H9 (cell line): ENCODE measurements at regions not wholly inside any gene's neighbourhood (a gene's known extent, or its start where the extent isn't known, plus 50 kb on each side); places are given as distances from the start of the nearest gene placed in this dataset.

Experiments used
- DNase-seq: peaks from one replicate; pipeline ENCODE4 v3.0.0-alpha.2; 2017
- H2AFZ ChIP-seq: one replicate; pipeline ENCODE4 v1.6.1; 2013; ENCODE audit warnings: mild to moderate bottlenecking, low read length, control low read depth, moderate library complexity
- H2AK5ac ChIP-seq: 2 replicates; pipeline ENCODE4 v1.6.1; 2013; ENCODE audit warnings: low read length, control low read depth, mixed read lengths; ENCODE audit not compliant: insufficient read length
- H2BK120ac ChIP-seq: one replicate; pipeline ENCODE4 v1.6.1; 2013; ENCODE audit warnings: low read depth, mild to moderate bottlenecking, low read length, control low read depth, inconsistent platforms; ENCODE audit not compliant: poor library complexity, severe bottlenecking
- H2BK12ac ChIP-seq: 2 replicates; pipeline ENCODE4 v1.6.1; 2013; ENCODE audit warnings: low read length, control low read depth, mixed read lengths, low read depth; ENCODE audit not compliant: insufficient read length
- H2BK15ac ChIP-seq: 2 replicates; pipeline ENCODE4 v1.6.1; 2013; ENCODE audit warnings: low read depth, low read length, control low read depth
- H2BK20ac ChIP-seq: one replicate; pipeline ENCODE4 v1.6.1; 2013; ENCODE audit warnings: low read depth, mild to moderate bottlenecking, low read length, control low read depth, inconsistent platforms; ENCODE audit not compliant: poor library complexity, severe bottlenecking
- H2BK5ac ChIP-seq: 2 replicates; pipeline ENCODE4 v1.6.1; 2013; ENCODE audit warnings: low read length, control low read depth, mixed read lengths; ENCODE audit not compliant: insufficient read length
- H3K14ac ChIP-seq: 2 replicates; pipeline ENCODE4 v1.6.1; 2013; ENCODE audit warnings: low read length, control low read depth; ENCODE audit not compliant: insufficient read depth
- H3K18ac ChIP-seq: 2 replicates; pipeline ENCODE4 v1.6.1; 2013; ENCODE audit warnings: low read depth, mild to moderate bottlenecking, mixed read lengths, low read length, control low read depth; ENCODE audit not compliant: insufficient read length
- H3K23ac ChIP-seq: 2 replicates; pipeline ENCODE4 v1.6.1; 2013; ENCODE audit warnings: low read length, control low read depth, mixed read lengths, low read depth; ENCODE audit not compliant: insufficient read length
- H3K23me2 ChIP-seq: 2 replicates; pipeline ENCODE4 v1.6.1; 2013; ENCODE audit warnings: low read depth, mild to moderate bottlenecking, mixed read lengths, low read length, control low read depth; ENCODE audit not compliant: insufficient read length, poor library complexity, severe bottlenecking
- H3K27ac ChIP-seq: 2 replicates; pipeline ENCODE4 v1.5.1; 2013; ENCODE audit warnings: low read length, control low read depth, mixed read lengths, low read depth; ENCODE audit not compliant: insufficient read length
- H3K27me3 ChIP-seq: 2 replicates; pipeline ENCODE4 v1.6.1; 2013; ENCODE audit warnings: low read length, control low read depth, inconsistent platforms; ENCODE audit not compliant: insufficient read depth
- H3K4ac ChIP-seq: 2 replicates; pipeline ENCODE4 v1.6.1; 2013; ENCODE audit warnings: low read depth, mild to moderate bottlenecking, control low read depth, inconsistent platforms, low read length, moderate library complexity
- H3K4me1 ChIP-seq: 2 replicates; pipeline ENCODE4 v1.6.1; 2013; ENCODE audit warnings: low read length, control low read depth, inconsistent platforms; ENCODE audit not compliant: insufficient read depth
- H3K4me2 ChIP-seq: 2 replicates; pipeline ENCODE4 v1.6.1; 2013; ENCODE audit warnings: low read length, control low read depth, mixed read lengths; ENCODE audit not compliant: insufficient read length, insufficient read depth
- H3K56ac ChIP-seq: 2 replicates; pipeline ENCODE4 v1.6.1; 2013; ENCODE audit warnings: low read depth, mild to moderate bottlenecking, mixed read lengths, low read length, control low read depth; ENCODE audit not compliant: insufficient read length
- H3K79me1 ChIP-seq: 2 replicates; pipeline ENCODE4 v1.6.1; 2013; ENCODE audit warnings: low read depth, mild to moderate bottlenecking, moderate library complexity, low read length, control low read depth, inconsistent platforms; ENCODE audit not compliant: insufficient read depth, poor library complexity, severe bottlenecking
- H3K79me2 ChIP-seq: 2 replicates; pipeline ENCODE4 v1.6.1; 2013; ENCODE audit warnings: low read length, control low read depth, inconsistent platforms; ENCODE audit not compliant: insufficient read depth
- H3K9ac ChIP-seq: 2 replicates; pipeline ENCODE4 v1.6.1; 2013; ENCODE audit warnings: low read length, control low read depth, mixed read lengths; ENCODE audit not compliant: insufficient read length; ENCODE audit errors: extremely low read depth
- H3K9me3 ChIP-seq: one replicate; pipeline ENCODE4 v1.6.1; 2013; ENCODE audit warnings: low read depth, low read length, inconsistent platforms; ENCODE audit not compliant: control insufficient read depth
- H3T11ph ChIP-seq: one replicate; pipeline ENCODE4 v1.6.1; 2013; ENCODE audit warnings: mild to moderate bottlenecking, low read length, control low read depth, inconsistent platforms
- H4K20me1 ChIP-seq: one replicate; pipeline ENCODE4 v1.6.1; 2013; ENCODE audit not compliant: control insufficient read depth, insufficient read length, insufficient read depth
- H4K5ac ChIP-seq: 2 replicates; pipeline ENCODE4 v1.6.1; 2013; ENCODE audit warnings: low read depth, mild to moderate bottlenecking, mixed read lengths, low read length, control low read depth; ENCODE audit not compliant: insufficient read length
- H4K8ac ChIP-seq: replicated peaks from 2 replicates; pipeline ENCODE4 v1.6.1; 2013; ENCODE audit warnings: low read length, control low read depth, mixed read lengths, low read depth; ENCODE audit not compliant: insufficient read length
- H4K91ac ChIP-seq: 2 replicates; pipeline ENCODE4 v1.6.1; 2013; ENCODE audit warnings: low read depth, mild to moderate bottlenecking, moderate library complexity, mixed read lengths, low read length, control low read depth; ENCODE audit not compliant: insufficient read length
- H3K27ac Mint-ChIP-seq, 3 experiments: 2 replicates in 2 of 3; 3 replicates in 1 of 3; pipeline ENCODE4 v1.8.0; 2020 to 2021; ENCODE audit warnings: mixed read lengths in 3 of 3, mild to moderate bottlenecking in 1 of 3, moderate library complexity in 1 of 3
- H3K27me3 Mint-ChIP-seq: 2 replicates; pipeline ENCODE4 v1.8.0; 2021; ENCODE audit warnings: low read depth, mild to moderate bottlenecking, moderate library complexity, mixed read lengths
- H3K36me3 Mint-ChIP-seq, 3 experiments: 2 replicates in 2 of 3; 3 replicates in 1 of 3; pipeline ENCODE4 v1.8.0; 2020 to 2021; ENCODE audit warnings: low read depth in 3 of 3, mixed read lengths in 3 of 3; ENCODE audit not compliant: insufficient read depth in 1 of 3
- H3K4me1 Mint-ChIP-seq, 2 experiments: 2 replicates each; pipeline ENCODE4 v1.8.0; 2020; ENCODE audit warnings: mixed read lengths in 2 of 2
- H3K4me3 Mint-ChIP-seq, 2 experiments: 2 replicates in 1 of 2; 3 replicates in 1 of 2; pipeline ENCODE4 v1.8.0; 2020 to 2021; ENCODE audit warnings: mild to moderate bottlenecking in 2 of 2, mixed read lengths in 2 of 2, moderate library complexity in 1 of 2
- H3K9me3 Mint-ChIP-seq, 2 experiments: 2 replicates in 1 of 2; 3 replicates in 1 of 2; pipeline ENCODE4 v1.8.0; 2020; ENCODE audit warnings: mild to moderate bottlenecking in 2 of 2, mixed read lengths in 2 of 2, moderate library complexity in 1 of 2
- WGBS: extraction: QIAGEN DNeasy Blood & Tissue Kit; methylation state at CpG from one replicate; pipeline ENCODE4 v1.1.7; 2013; ENCODE audit warnings: missing lambda C conversion rate, low lambda C conversion rate, mixed read lengths; ENCODE audit not compliant: insufficient read length; ENCODE audit errors: extremely low coverage; 5-methylcytosine and 5-hydroxymethylcytosine counted together
- TF ChIP-seq, protein P1 (sequence below): fragments of 200-600 bp; sonication (generic); conservative IDR thresholded peaks from 3 replicates; pipeline ENCODE4 v1.8.0; 2021; ENCODE audit warnings: antibody characterized with exemption, mild to moderate bottlenecking

DNA sequence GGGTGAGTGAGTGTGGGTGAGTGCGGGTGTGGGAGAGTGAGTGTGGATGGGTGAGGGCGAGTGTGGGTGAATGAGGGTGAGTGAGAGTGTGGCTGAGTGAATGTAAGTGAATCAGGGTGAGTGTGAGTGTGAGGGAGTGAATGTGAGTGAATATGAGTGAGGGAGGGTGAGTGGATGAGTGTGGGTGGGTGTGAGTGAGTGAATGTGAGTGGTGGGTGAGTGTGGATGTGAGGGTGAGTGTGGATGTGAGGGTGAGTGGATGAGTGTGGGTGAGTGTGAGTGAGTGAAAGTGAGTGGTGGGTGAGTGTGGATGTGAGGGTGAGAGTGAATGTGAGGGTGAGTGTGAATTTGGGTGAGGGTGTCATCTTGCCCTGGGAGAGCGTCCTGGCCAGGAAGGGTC, 67.5 kb downstream of the TRIML1 start:
- no peaks in the 10 kb centered on the region for H3K79me2 ChIP-seq
- H2BK15ac ChIP-seq = no peak overlapping the region
- no peak overlapping the region for H4K5ac ChIP-seq
- TF ChIP-seq, protein P1, sequence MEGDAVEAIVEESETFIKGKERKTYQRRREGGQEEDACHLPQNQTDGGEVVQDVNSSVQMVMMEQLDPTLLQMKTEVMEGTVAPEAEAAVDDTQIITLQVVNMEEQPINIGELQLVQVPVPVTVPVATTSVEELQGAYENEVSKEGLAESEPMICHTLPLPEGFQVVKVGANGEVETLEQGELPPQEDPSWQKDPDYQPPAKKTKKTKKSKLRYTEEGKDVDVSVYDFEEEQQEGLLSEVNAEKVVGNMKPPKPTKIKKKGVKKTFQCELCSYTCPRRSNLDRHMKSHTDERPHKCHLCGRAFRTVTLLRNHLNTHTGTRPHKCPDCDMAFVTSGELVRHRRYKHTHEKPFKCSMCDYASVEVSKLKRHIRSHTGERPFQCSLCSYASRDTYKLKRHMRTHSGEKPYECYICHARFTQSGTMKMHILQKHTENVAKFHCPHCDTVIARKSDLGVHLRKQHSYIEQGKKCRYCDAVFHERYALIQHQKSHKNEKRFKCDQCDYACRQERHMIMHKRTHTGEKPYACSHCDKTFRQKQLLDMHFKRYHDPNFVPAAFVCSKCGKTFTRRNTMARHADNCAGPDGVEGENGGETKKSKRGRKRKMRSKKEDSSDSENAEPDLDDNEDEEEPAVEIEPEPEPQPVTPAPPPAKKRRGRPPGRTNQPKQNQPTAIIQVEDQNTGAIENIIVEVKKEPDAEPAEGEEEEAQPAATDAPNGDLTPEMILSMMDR = no peak
- Mint-ChIP-seq H3K27me3 (no peaks in the 10 kb centered on the region), H3K36me3 (no peaks in the 10 kb centered on the region), H3K27ac (no peak overlapping the region), H3K4me1 (no peaks in the 10 kb centered on the region; a peak in 2 of 4 replicates), H3K9me3 (no peaks in the 10 kb centered on the region), H3K4me3 (no peak overlapping the region)
- no peak overlapping the region for H3K9ac ChIP-seq
- no peak overlapping the region for H3K23ac ChIP-seq
- no peak for DNase-seq
- no peak overlapping the region for H3K18ac ChIP-seq
- no peak overlapping the region for H3K56ac ChIP-seq
- H4K91ac ChIP-seq = no peak overlapping the region
- no peaks in the 10 kb centered on the region for H3K79me1 ChIP-seq
- H2BK5ac ChIP-seq = no peak overlapping the region
- 100% methylated on average over 2 of the region's 3 CpGs for WGBS
- no peak overlapping the region for H3K14ac ChIP-seq
- H3K4me1 ChIP-seq = no peaks in the 10 kb centered on the region; the same call in 1 of the 2 replicates
- no peaks in the 10 kb centered on the region for H4K20me1 ChIP-seq
- no peak overlapping the region for H2AFZ ChIP-seq
- H2BK120ac ChIP-seq = no peak overlapping the region
- no peak overlapping the region for H3K4ac ChIP-seq
- H3K4me2 ChIP-seq = no peak overlapping the region
- H2BK20ac ChIP-seq = no peak overlapping the region
- no peaks in the 10 kb centered on the region for H3K9me3 ChIP-seq
- no peak overlapping the region for H2AK5ac ChIP-seq
- no peak overlapping the region for H2BK12ac ChIP-seq
- no peaks in the 10 kb centered on the region for H3K23me2 ChIP-seq
- no peak overlapping the region for H3T11ph ChIP-seq
- H4K8ac ChIP-seq = peak overlapping the region; percentile 25
- no peak overlapping the region for H3K27ac ChIP-seq
- H3K27me3 ChIP-seq = no peaks in the 10 kb centered on the region
